SIG-M5 (cell line): ENCODE measurements at regions not wholly inside any gene's neighbourhood (a gene's known extent, or its start where the extent isn't known, plus 50 kb on each side); places are given as distances from the start of the nearest gene placed in this dataset.

Experiments
- DNase-seq: peaks from one replicate; lab custom pipeline; 2025; lab: John Stamatoyannopoulos, UW

- DNase-seq = no peak
Measured at GRCh38 chr10:110436554-110437350, 61.0 kb upstream of the DUSP5 start.

GRCh38 chr10:110437351-110437605 lies 60.4 kb upstream of the DUSP5 start:
- DNase-seq = no peak

GRCh38 chr10:110437761-110438341 lies 59.9 kb upstream of the DUSP5 start:
- DNase-seq = no peak

GRCh38 chr10:110442746-110443145 lies 55.0 kb upstream of the DUSP5 start:
- no peak for DNase-seq

GRCh38 chr10:110443239-110444003 lies 54.3 kb upstream of the DUSP5 start:
- DNase-seq = no peak

GRCh38 chr10:110444004-110444337 lies 53.7 kb upstream of the DUSP5 start:
- DNase-seq = no peak

- no peak for DNase-seq
Measured at GRCh38 chr10:110445871-110446270, 51.8 kb upstream of the DUSP5 start.

GRCh38 chr10:110446277-110446676 lies 51.4 kb upstream of the DUSP5 start:
- DNase-seq = no peak

GRCh38 chr10:110446954-110447608 lies 50.6 kb upstream of the DUSP5 start:
- no peak for DNase-seq

- DNase-seq = no peak
Measured at GRCh38 chr10:110447886-110448285, 49.8 kb upstream of the DUSP5 start.
